ENCODE measurements at regions not wholly inside any gene's neighbourhood (a gene's known extent, or its start where the extent isn't known, plus 50 kb on each side); places are given as distances from the start of the nearest gene placed in this dataset.

DNA sequence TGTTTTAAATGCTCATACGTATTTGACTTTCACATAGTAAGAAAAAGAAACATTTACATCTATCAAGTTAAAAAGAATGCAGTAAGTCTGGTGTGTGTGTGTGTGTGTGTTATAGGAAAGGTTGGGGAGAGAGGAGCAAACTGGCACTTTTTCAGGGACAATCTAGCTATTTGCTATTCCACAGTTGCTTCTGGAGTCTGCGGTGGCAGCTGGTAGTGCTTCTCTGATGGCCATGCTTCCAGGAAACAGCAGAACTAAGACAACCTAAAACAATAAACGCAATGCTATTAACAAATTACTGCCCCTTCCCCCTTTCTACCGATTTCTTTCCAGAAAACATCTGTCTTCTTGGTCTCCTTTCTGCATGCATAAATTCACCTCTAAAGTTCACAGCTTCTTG lies 70.0 kb upstream of the CDH10 start:
- TF ChIP-seq, protein P1, sequence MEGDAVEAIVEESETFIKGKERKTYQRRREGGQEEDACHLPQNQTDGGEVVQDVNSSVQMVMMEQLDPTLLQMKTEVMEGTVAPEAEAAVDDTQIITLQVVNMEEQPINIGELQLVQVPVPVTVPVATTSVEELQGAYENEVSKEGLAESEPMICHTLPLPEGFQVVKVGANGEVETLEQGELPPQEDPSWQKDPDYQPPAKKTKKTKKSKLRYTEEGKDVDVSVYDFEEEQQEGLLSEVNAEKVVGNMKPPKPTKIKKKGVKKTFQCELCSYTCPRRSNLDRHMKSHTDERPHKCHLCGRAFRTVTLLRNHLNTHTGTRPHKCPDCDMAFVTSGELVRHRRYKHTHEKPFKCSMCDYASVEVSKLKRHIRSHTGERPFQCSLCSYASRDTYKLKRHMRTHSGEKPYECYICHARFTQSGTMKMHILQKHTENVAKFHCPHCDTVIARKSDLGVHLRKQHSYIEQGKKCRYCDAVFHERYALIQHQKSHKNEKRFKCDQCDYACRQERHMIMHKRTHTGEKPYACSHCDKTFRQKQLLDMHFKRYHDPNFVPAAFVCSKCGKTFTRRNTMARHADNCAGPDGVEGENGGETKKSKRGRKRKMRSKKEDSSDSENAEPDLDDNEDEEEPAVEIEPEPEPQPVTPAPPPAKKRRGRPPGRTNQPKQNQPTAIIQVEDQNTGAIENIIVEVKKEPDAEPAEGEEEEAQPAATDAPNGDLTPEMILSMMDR (IDR thresholded peaks at IDR 0.05; ENCODE audit: insufficient read depth, low read depth, low read length, missing control alignments) = no peak
- H3K4me3 ChIP-seq (ENCODE audit: low read length) = no peak overlapping the region
- DNase-seq (ENCODE audit: low read depth) = no peak

DNA sequence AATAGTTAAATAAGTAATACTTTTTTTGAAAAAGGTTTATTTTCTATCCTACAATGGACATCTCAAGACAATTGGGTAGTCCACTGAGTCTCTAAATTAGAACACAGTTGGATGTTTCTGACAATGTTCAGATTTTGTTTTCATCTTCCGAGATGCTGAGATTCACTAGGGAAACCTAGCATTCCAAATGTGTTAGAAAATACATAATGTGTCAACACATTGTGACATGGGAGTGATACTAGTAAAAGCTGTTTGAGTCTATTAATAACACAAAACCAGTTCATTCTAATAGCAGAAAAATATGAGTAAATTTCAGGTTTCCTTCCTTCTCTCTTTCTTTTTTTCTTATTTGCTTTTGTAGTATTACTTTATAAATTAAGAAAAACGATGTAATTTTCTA lies 68.2 kb upstream of the CDH10 start:
- TF ChIP-seq, protein P1 (IDR thresholded peaks at IDR 0.05; ENCODE audit: insufficient read depth, low read depth, low read length, missing control alignments) = no peak
- H3K4me3 ChIP-seq (ENCODE audit: low read length) = no peak overlapping the region
- DNase-seq (ENCODE audit: low read depth) = no peak

DNA sequence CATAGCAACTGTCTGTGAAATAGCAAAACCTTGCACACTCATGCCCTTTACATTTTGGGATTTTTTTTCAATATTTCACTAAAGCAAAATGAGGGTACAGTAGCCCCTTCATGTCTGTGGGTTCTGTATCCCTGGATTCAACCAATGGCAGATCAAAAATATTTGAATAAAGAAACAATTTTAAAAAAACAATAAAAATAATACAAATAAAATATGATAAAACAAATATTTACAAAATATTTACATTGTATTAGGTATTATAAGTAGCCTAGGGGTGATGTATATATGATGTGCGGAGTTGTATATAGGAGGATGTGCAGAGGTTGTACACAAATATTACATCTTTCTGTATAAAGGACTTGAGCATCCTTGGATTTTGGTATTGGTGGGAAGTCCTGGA lies 67.3 kb upstream of the CDH10 start:
- TF ChIP-seq, protein P1 (IDR thresholded peaks at IDR 0.05; ENCODE audit: insufficient read depth, low read depth, low read length, missing control alignments) = no peak
- no peak overlapping the region for H3K4me3 ChIP-seq (ENCODE audit: low read length)
- DNase-seq (ENCODE audit: low read depth) = no peak

DNA sequence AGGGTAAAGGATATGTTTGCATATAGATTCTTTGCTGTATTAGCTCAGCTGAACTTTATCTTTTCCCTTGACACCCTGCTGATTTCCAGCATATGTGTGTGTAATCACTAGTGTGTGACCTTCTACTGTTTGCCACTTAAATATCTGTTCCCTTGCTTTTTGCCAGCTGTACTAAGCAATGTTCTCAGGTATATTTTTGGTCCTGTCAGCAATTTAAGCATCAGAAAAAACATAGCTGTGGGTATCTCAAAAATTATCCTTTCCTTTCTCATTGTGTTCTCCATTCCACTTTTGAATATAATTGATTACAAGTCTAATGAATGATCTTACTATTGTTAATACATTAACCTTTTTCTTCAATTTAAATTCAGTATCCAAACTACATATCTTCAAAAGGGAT lies 59.2 kb upstream of the CDH10 start:
- H3K4me3 ChIP-seq (ENCODE audit: low read length) = no peak overlapping the region
- TF ChIP-seq, protein P1 (IDR thresholded peaks at IDR 0.05; ENCODE audit: insufficient read depth, low read depth, low read length, missing control alignments) = no peak
- DNase-seq (ENCODE audit: low read depth) = no peak
